H54 (cell line): ENCODE measurements at regions not wholly inside any gene's neighbourhood (a gene's known extent, or its start where the extent isn't known, plus 50 kb on each side); places are given as distances from the start of the nearest gene placed in this dataset.

Experiments used
- DNase-seq: peaks from one replicate; pipeline ENCODE4 v3.0.0; 2011; ENCODE audit warnings: low spot score, mixed read lengths; ENCODE audit not compliant: insufficient read length
- FAIRE-seq: peaks from 3 replicates; lab custom pipeline; 2011; peaks lifted over from hg19 to GRCh38; lab: Jason Lieb, UNC
- POLR2A ChIP-seq: IDR thresholded peaks from 2 replicates; pipeline ENCODE4 v1.6.1; 2011; ENCODE audit warnings: low read depth, mild to moderate bottlenecking, low read length

GRCh38 chr16:73434621-73435020, 386.7 kb upstream of the ZFHX3 start:
- no peak for TF ChIP-seq POLR2A
- DNase-seq (no peak), FAIRE-seq (no peak)

- no peak for DNase-seq
- TF ChIP-seq POLR2A: no peak
These were observed 385.9 kb upstream of the ZFHX3 start for GRCh38 chr16:73433731-73434307.

DNA sequence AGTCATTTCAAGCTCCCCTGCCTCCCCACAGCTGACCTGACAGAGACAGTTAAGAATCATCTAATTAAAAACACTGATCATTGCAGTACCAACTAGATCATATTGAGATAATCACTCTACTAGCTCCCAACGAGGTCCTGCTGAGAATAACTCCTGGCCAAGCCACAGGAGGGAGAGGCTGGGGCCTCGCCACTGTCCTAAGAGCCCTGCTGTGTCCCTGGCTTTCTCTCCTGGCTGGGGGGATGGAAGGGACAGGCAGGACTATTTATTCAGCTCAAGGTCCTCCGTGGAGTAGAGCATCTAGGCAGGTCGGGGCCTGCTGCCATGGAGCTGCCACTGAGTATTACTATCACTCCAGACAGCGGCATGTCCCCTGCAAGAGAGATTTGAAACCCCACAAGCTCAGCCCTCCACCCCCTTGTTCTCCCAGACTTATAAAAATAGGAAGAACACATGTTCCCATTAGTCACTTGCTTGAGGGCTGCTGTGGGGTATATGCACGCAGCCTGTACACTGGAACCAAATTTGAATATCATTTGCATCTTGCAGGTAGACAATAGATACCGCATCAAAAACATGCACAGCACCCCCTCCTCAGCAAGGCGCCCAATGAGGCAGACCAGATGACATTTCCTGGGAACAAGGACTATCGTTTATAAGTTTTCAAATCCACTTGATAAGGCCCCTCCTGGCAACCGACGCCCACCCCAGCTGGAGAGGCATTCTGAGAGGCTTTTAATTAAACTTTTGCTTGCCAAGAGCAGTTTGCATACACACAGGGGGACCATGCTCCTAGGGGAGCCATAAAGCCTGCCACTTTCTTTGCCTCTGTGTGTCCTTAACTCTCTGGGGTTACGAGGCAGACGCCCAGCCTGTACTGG, 385.2 kb upstream of the ZFHX3 start:
- no peak for FAIRE-seq
- TF ChIP-seq POLR2A: no peak
- DNase-seq: no peak

More at GRCh38 chr16:73433731-73434307, 385.9 kb upstream of the ZFHX3 start:
- FAIRE-seq: no peak

DNA sequence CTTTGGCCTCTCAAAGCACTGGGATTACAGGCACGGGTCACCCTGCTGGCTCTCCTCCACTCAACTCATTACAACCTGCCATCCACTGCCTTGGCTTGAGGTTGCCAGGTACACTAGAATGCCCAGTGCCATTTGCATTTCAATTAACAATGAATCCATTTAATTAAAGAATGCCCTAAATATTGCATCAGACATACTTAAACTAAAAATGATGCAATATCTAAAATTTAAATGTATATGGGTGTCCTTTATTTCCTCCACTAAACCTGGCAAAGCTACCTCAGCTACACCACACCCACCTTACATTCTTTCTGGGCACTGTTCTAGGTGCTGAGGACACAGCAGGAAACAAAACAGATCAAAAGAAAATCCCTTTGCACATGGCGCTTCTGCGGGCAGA, 382.2 kb upstream of the ZFHX3 start:
- FAIRE-seq: no peak
- TF ChIP-seq POLR2A: no peak
- no peak for DNase-seq

DNA sequence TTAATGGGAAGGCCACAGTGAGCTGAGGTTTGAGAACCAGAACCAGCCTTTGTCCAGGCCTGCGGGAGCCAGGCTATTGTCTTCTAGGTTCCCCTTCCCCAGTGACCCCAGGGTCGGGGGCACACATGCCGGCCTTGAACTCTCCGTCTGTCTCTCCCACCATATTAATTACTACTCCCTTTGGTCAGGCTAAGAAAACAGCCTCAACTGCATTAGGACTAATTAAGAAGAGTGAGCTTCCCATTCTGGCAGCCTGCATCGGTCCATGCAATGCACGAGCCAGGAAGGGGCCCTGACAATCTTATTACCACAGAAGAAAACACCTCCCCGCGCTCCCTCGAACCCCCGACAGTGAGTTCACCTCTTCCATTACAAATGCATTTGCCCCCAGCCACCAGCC, 380.2 kb upstream of the ZFHX3 start:
- FAIRE-seq (no peak), DNase-seq (no peak)
- no peak for TF ChIP-seq POLR2A

DNA sequence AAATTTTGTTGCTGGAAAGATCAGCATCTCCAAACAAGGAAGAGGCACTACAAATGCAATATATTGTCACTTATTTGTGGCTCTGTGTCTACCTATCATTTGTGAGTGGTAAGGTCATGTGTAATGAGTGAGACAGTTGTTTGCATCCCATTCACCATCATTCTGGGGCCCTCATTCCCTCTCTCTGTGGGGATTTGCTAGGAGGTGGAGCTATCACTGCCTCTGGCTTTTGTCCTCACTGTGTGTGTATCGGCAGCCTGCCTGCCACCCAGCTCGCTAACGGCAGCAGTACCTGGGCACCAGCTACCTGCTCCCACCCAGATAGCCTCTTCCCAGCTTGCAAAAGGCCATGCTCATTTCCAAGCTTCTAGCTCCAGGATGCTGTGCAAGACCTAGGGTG, 379.2 kb upstream of the ZFHX3 start:
- no peak for DNase-seq
- no peak for TF ChIP-seq POLR2A
- no peak for FAIRE-seq

GRCh38 chr16:73426433-73427160, 378.7 kb upstream of the ZFHX3 start:
- no peak for DNase-seq
- no peak for TF ChIP-seq POLR2A
- FAIRE-seq: no peak

DNA sequence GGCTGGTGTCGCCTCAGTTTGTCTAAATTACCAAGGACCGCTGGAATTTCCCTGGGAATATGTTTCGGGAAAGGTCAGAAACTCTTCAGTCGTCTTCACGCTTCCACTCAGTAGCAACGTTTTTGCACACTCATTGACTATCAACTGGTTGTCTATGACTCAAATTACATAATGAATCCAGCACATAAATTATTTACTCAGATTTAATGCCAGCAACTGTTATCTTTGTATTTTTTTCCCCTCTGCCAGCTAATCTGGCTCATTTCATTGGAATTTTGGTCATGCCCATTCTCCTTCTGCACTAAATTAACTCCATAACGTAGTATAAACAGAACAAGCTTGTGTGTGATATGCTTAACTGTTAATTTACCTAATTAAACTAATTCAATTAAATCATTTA, 372.7 kb upstream of the ZFHX3 start:
- no peak for DNase-seq
- TF ChIP-seq POLR2A: no peak
- FAIRE-seq: no peak

GRCh38 chr16:73420244-73420643, 372.3 kb upstream of the ZFHX3 start:
- FAIRE-seq: no peak
- no peak for TF ChIP-seq POLR2A
- DNase-seq: no peak

DNA sequence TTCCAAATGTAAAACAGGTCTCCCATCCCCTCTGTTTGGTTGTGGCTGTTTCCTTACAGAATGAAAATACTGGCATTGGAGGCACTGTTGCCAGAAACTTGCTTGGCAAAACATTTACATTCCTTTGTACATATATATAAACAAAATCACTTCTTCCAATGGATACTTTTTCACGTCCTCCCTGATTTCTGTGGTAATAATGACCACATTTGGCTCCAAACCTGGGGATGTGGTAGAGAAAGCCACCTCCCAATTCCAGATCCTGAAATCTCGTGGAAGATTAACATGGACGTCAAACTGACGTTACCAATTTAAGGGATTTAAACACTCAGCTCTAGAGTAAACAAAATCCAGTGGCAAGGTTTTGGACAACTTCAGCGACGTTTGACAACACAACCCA, 370.8 kb upstream of the ZFHX3 start:
- FAIRE-seq (no peak), DNase-seq (no peak)
- no peak for TF ChIP-seq POLR2A

GRCh38 chr16:73418051-73418450, 370.1 kb upstream of the ZFHX3 start:
- no peak for FAIRE-seq
- no peak for TF ChIP-seq POLR2A
- DNase-seq: no peak

- no peak for DNase-seq
- no peak for FAIRE-seq
- no peak for TF ChIP-seq POLR2A
These were observed 367.4 kb upstream of the ZFHX3 start for GRCh38 chr16:73415286-73415685.

DNA sequence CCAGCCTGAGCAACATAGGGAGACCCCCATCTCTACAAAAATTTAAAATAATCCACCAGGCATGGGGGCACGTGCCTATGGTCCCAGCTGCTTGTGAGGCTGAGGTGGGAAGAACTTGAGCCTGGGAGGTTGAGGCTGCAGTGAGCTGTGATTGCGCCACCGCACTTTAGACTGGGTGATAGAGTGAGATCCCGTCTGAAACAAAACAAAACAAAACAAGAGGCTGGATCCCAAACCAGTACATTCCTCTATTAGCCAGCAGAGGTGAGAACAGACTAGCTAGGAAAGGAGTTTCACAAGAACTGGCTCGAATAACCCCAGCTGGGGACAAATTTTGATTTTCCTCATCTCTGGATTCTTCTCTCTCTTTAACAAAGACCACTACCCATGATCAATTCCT, 366.7 kb upstream of the ZFHX3 start:
- no peak for FAIRE-seq

DNA sequence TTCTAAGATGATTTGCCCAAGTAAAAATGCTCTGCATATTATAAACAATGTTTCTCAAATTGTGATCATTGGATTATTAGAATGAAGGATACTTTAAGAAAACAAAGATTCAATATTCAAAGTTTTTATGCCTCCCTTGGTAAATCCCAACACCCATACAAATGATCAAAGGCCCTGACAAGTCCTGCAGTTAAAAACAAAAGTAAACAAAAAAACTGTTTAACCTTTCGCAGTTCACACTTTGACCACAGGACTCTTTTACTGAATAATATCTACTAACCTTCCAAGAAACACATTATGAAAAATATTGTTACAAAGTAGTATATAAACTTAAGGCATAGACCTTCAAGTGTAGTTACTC, 365.9 kb upstream of the ZFHX3 start:
- FAIRE-seq (no peak), DNase-seq (no peak)
- TF ChIP-seq POLR2A: no peak

More for the DNA sequence above, 366.7 kb upstream of the ZFHX3 start:
- DNase-seq: no peak
- TF ChIP-seq POLR2A: no peak
